Adrenal gland (tissue), 5 donors: ENCODE measurements at regions not wholly inside any gene's neighbourhood (a gene's known extent, or its start where the extent isn't known, plus 50 kb on each side); places are given as distances from the start of the nearest gene placed in this dataset.

Experiments used
- POLR2A ChIP-seq, 2 donors: fragments of 450-650 bp; IDR thresholded peaks; one replicate each; pipeline ENCODE4 v1.6.1; 2017; ENCODE audit warnings: antibody characterized with exemption in 2 of 2, mild to moderate bottlenecking in 2 of 2, moderate library complexity in 1 of 2
- TF ChIP-seq, protein P1 (sequence below), 6 experiments: fragments of 450-650 bp in 4 of 6; fragments of 200-600 bp in 2 of 6; sonication (generic) in 1 of 6; IDR thresholded peaks; 1 replicate in 5 of 6; 2 replicates in 1 of 6; pipeline versions ENCODE4 v1.5.1 to v1.8.0; 2016 to 2021; ENCODE audit warnings: antibody characterized with exemption in 6 of 6, mild to moderate bottlenecking in 2 of 6, moderate library complexity in 1 of 6
- donor health status: DM: no; HTN: no; CAD: no.

- TF ChIP-seq, protein P1, sequence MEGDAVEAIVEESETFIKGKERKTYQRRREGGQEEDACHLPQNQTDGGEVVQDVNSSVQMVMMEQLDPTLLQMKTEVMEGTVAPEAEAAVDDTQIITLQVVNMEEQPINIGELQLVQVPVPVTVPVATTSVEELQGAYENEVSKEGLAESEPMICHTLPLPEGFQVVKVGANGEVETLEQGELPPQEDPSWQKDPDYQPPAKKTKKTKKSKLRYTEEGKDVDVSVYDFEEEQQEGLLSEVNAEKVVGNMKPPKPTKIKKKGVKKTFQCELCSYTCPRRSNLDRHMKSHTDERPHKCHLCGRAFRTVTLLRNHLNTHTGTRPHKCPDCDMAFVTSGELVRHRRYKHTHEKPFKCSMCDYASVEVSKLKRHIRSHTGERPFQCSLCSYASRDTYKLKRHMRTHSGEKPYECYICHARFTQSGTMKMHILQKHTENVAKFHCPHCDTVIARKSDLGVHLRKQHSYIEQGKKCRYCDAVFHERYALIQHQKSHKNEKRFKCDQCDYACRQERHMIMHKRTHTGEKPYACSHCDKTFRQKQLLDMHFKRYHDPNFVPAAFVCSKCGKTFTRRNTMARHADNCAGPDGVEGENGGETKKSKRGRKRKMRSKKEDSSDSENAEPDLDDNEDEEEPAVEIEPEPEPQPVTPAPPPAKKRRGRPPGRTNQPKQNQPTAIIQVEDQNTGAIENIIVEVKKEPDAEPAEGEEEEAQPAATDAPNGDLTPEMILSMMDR (IDR thresholded peaks at IDR 0.05): no peak
- TF ChIP-seq POLR2A (IDR thresholded peaks at IDR 0.05): no peak
Observed at GRCh38 chr6:80445751-80446150, 339.3 kb downstream of the BCKDHB start.
